ENCODE measurements at regions not wholly inside any gene's neighbourhood (a gene's known extent, or its start where the extent isn't known, plus 50 kb on each side); places are given as distances from the start of the nearest gene placed in this dataset.

DNA sequence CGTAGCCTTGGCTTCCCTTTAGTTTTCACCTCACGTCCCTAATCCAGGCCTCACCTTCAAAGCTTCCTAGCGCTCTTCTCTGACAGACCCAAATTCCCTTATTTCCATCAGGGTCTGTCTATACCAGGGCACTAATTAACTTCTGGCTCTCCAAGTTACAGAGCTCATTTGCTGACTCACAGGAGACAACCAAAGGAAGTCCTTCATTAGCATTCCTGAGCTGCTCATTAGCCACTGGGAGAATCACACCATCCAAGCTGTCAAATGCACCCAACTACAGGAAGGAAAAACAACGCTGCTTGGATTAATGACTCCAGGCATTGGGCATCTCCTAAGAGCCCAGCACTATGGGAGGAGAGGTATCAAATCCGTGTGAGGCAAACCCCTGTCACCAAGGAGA is 109.8 kb upstream of the ALK start:
- DNase-seq (ENCODE audit: low spot score), result no peak
- no peak overlapping the region for H3K4me3 Mint-ChIP-seq
- H3K4me1 Mint-ChIP-seq (ENCODE audit: low read depth), result no peaks in the 10 kb centered on the region
- H3K27me3 Mint-ChIP-seq (ENCODE audit: low read depth), result peaks cover 3% of the 10 kb centered on the region
- no peak overlapping the region for H3K27ac Mint-ChIP-seq
- H3K36me3 Mint-ChIP-seq (ENCODE audit: low read depth), result no peaks in the 10 kb centered on the region
- no peaks in the 10 kb centered on the region for H3K9me3 Mint-ChIP-seq

GRCh38 chr2:30034052-30034775 is 112.6 kb upstream of the YPEL5 start:
- no peaks in the 10 kb centered on the region for H3K9me3 Mint-ChIP-seq
- H3K36me3 Mint-ChIP-seq (ENCODE audit: low read depth), result no peaks in the 10 kb centered on the region
- no peak for DNase-seq (ENCODE audit: low spot score)
- H3K27ac Mint-ChIP-seq, result no peak overlapping the region
- H3K27me3 Mint-ChIP-seq (ENCODE audit: low read depth), result peaks cover 4% of the 10 kb centered on the region
- no peak overlapping the region for H3K4me3 Mint-ChIP-seq
- no peaks in the 10 kb centered on the region for H3K4me1 Mint-ChIP-seq (ENCODE audit: low read depth)

DNA sequence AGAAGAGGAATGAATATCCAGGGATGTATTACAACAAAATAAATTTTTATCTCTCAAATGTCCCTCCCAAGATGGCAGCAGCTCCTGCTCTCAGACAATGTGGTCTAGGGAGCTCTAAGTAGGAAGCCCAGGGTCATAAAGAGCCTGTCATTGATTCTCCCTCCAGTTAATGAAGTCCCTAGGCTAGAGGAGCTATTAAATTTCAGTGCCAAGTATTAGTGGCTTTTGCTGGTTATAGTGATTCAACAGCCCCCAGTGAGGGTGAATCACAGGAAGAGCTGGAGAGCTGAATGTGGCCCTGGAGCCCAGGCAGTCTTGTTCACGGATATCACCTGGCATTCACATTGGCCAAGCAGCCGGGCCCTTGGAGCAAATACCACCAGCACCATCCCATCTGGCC is 109.8 kb upstream of the YPEL5 start:
- H3K36me3 Mint-ChIP-seq (ENCODE audit: low read depth), result no peaks in the 10 kb centered on the region
- no peak overlapping the region for H3K4me3 Mint-ChIP-seq
- H3K27me3 Mint-ChIP-seq (ENCODE audit: low read depth), result peaks cover 6% of the 10 kb centered on the region
- DNase-seq (ENCODE audit: low spot score), result no peak
- no peaks in the 10 kb centered on the region for H3K9me3 Mint-ChIP-seq
- no peak overlapping the region for H3K27ac Mint-ChIP-seq
- no peaks in the 10 kb centered on the region for H3K4me1 Mint-ChIP-seq (ENCODE audit: low read depth)

- no peak for DNase-seq (ENCODE audit: low spot score)
- Mint-ChIP-seq H3K9me3 (no peaks in the 10 kb centered on the region), H3K4me1 (ENCODE audit: low read depth) (no peaks in the 10 kb centered on the region), H3K4me3 (no peak overlapping the region), H3K27me3 (ENCODE audit: low read depth) (peaks cover 12% of the 10 kb centered on the region), H3K27ac (no peak overlapping the region), H3K36me3 (ENCODE audit: low read depth) (no peaks in the 10 kb centered on the region)
These were observed 108.4 kb upstream of the YPEL5 start for GRCh38 chr2:30038419-30038818.

DNA sequence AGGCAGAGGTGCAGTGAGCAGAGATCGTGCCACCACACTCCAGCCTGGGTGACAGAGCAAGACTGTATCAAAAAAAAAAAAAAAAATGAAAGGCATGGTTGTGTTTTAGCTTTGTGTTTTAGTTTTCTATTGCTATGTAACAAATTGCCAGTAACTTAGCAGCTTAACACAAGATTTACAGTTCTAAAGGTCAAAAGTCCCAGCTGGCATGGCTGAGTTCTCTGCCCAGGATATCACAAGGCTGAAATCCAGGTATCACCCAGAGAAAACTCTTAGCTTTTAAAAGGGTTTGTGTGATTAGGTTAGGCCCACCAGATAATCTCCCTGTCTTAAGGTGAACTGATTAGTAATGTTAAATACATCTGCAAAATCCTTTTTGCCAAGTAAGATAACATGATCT is 107.7 kb upstream of the YPEL5 start:
- H3K9me3 Mint-ChIP-seq, result no peaks in the 10 kb centered on the region
- no peak for DNase-seq (ENCODE audit: low spot score)
- no peak overlapping the region for H3K4me3 Mint-ChIP-seq
- no peak overlapping the region for H3K27ac Mint-ChIP-seq
- H3K4me1 Mint-ChIP-seq (ENCODE audit: low read depth), result no peaks in the 10 kb centered on the region
- H3K36me3 Mint-ChIP-seq (ENCODE audit: low read depth), result no peaks in the 10 kb centered on the region
- H3K27me3 Mint-ChIP-seq (ENCODE audit: low read depth), result peaks cover 14% of the 10 kb centered on the region

- peaks cover 18% of the 10 kb centered on the region for H3K27me3 Mint-ChIP-seq (ENCODE audit: low read depth)
- H3K4me1 Mint-ChIP-seq (ENCODE audit: low read depth), result no peaks in the 10 kb centered on the region
- no peak overlapping the region for H3K4me3 Mint-ChIP-seq
- DNase-seq (ENCODE audit: low spot score), result no peak
- no peaks in the 10 kb centered on the region for H3K36me3 Mint-ChIP-seq (ENCODE audit: low read depth)
- H3K9me3 Mint-ChIP-seq, result no peaks in the 10 kb centered on the region
- H3K27ac Mint-ChIP-seq, result no peak overlapping the region
These were observed 106.7 kb upstream of the YPEL5 start for GRCh38 chr2:30040147-30040546.

GRCh38 chr2:30041884-30042283 is 104.9 kb upstream of the YPEL5 start:
- no peak for DNase-seq (ENCODE audit: low spot score)
- no peaks in the 10 kb centered on the region for H3K4me1 Mint-ChIP-seq (ENCODE audit: low read depth)
- H3K27ac Mint-ChIP-seq, result no peak overlapping the region
- H3K36me3 Mint-ChIP-seq (ENCODE audit: low read depth), result no peaks in the 10 kb centered on the region
- no peaks in the 10 kb centered on the region for H3K9me3 Mint-ChIP-seq
- peaks cover 22% of the 10 kb centered on the region for H3K27me3 Mint-ChIP-seq (ENCODE audit: low read depth)
- H3K4me3 Mint-ChIP-seq, result no peak overlapping the region

GRCh38 chr2:30046396-30046795 is 100.4 kb upstream of the YPEL5 start:
- Mint-ChIP-seq H3K27ac (no peak overlapping the region), H3K36me3 (ENCODE audit: low read depth) (no peaks in the 10 kb centered on the region), H3K27me3 (ENCODE audit: low read depth) (peaks cover 18% of the 10 kb centered on the region), H3K9me3 (no peaks in the 10 kb centered on the region), H3K4me1 (ENCODE audit: low read depth) (no peaks in the 10 kb centered on the region), H3K4me3 (no peak overlapping the region)
- no peak for DNase-seq (ENCODE audit: low spot score)

- Mint-ChIP-seq H3K36me3 (ENCODE audit: low read depth) (no peaks in the 10 kb centered on the region), H3K4me1 (ENCODE audit: low read depth) (no peaks in the 10 kb centered on the region), H3K27me3 (ENCODE audit: low read depth) (peaks cover 16% of the 10 kb centered on the region), H3K4me3 (no peak overlapping the region), H3K27ac (no peak overlapping the region), H3K9me3 (no peaks in the 10 kb centered on the region)
- DNase-seq (ENCODE audit: low spot score), result no peak
These were observed 99.8 kb upstream of the YPEL5 start for GRCh38 chr2:30046979-30047378.

GRCh38 chr2:30048636-30049175 is 98.1 kb upstream of the YPEL5 start:
- Mint-ChIP-seq H3K4me3 (no peak overlapping the region), H3K36me3 (ENCODE audit: low read depth) (no peaks in the 10 kb centered on the region), H3K27ac (no peak overlapping the region), H3K27me3 (ENCODE audit: low read depth) (peaks cover 9% of the 10 kb centered on the region), H3K9me3 (no peaks in the 10 kb centered on the region), H3K4me1 (ENCODE audit: low read depth) (no peaks in the 10 kb centered on the region)
- no peak for DNase-seq (ENCODE audit: low spot score)

- Mint-ChIP-seq H3K9me3 (no peaks in the 10 kb centered on the region), H3K27ac (no peak overlapping the region), H3K4me1 (ENCODE audit: low read depth) (no peaks in the 10 kb centered on the region), H3K36me3 (ENCODE audit: low read depth) (no peaks in the 10 kb centered on the region), H3K27me3 (ENCODE audit: low read depth) (no peaks in the 10 kb centered on the region), H3K4me3 (no peak overlapping the region)
- DNase-seq (ENCODE audit: low spot score), result no peak
These were observed 91.3 kb upstream of the YPEL5 start for GRCh38 chr2:30055548-30055947.

DNA sequence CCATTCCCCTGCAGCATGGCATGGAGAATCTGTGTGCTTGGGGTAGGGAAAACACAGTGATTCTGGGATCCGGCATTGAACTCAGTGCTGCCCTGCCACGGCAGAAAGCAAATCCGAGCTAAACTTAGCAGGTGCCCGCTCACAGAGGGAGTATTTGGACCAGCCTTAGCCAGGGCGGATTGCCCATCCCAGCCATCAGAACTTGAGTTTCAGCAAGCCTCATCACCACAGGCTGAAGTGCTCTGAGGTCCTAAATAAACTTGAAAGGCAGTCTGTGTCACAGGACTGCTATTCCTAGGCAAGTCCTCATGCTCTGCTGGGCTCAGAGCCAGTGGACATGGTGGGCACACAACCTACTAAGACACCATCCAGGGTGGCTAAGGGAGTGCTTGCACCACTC is 86.2 kb upstream of the YPEL5 start:
- Mint-ChIP-seq H3K27me3 (ENCODE audit: low read depth) (no peaks in the 10 kb centered on the region), H3K4me1 (ENCODE audit: low read depth) (no peaks in the 10 kb centered on the region), H3K36me3 (ENCODE audit: low read depth) (no peaks in the 10 kb centered on the region), H3K9me3 (peaks cover 12% of the 10 kb centered on the region), H3K4me3 (no peak overlapping the region), H3K27ac (no peak overlapping the region)
- no peak for DNase-seq (ENCODE audit: low spot score)

- no peaks in the 10 kb centered on the region for H3K4me1 Mint-ChIP-seq (ENCODE audit: low read depth)
- H3K9me3 Mint-ChIP-seq, result peaks cover 17% of the 10 kb centered on the region
- H3K27me3 Mint-ChIP-seq (ENCODE audit: low read depth), result peaks cover 7% of the 10 kb centered on the region
- H3K27ac Mint-ChIP-seq, result no peak overlapping the region
- H3K4me3 Mint-ChIP-seq, result no peak overlapping the region
- no peaks in the 10 kb centered on the region for H3K36me3 Mint-ChIP-seq (ENCODE audit: low read depth)
- no peak for DNase-seq (ENCODE audit: low spot score)
These were observed 78.7 kb upstream of the YPEL5 start for GRCh38 chr2:30068067-30068466.

GRCh38 chr2:30072250-30072842 is 74.5 kb upstream of the YPEL5 start:
- Mint-ChIP-seq H3K36me3 (ENCODE audit: low read depth) (no peaks in the 10 kb centered on the region), H3K27me3 (ENCODE audit: low read depth) (peaks cover 7% of the 10 kb centered on the region), H3K27ac (no peak overlapping the region), H3K9me3 (no peaks in the 10 kb centered on the region), H3K4me3 (no peak overlapping the region), H3K4me1 (ENCODE audit: low read depth) (no peaks in the 10 kb centered on the region)
- peak; percentile 45 for DNase-seq (ENCODE audit: low spot score)

- DNase-seq (ENCODE audit: low spot score), result no peak
- H3K27me3 Mint-ChIP-seq (ENCODE audit: low read depth), result peaks cover 7% of the 10 kb centered on the region
- no peak overlapping the region for H3K4me3 Mint-ChIP-seq
- H3K27ac Mint-ChIP-seq, result no peak overlapping the region
- no peaks in the 10 kb centered on the region for H3K4me1 Mint-ChIP-seq (ENCODE audit: low read depth)
- no peaks in the 10 kb centered on the region for H3K36me3 Mint-ChIP-seq (ENCODE audit: low read depth)
- H3K9me3 Mint-ChIP-seq, result no peaks in the 10 kb centered on the region
These were observed 73.3 kb upstream of the YPEL5 start for GRCh38 chr2:30073523-30073922.

All from T-helper 2 cell treated with Interferon-gamma antibody and Interleukin-4, amounts not matched to agents 5 μg/mL and 100 μg/mL, for 36 hours (primary cell).